ENCODE measurements at regions not wholly inside any gene's neighbourhood (a gene's known extent, or its start where the extent isn't known, plus 50 kb on each side); places are given as distances from the start of the nearest gene placed in this dataset.

GRCh38 chr10:124150189-124150806, 56.9 kb upstream of the CHST15 start:
- Histone ChIP-seq H2AFZ (no peak overlapping the region), H3K9me2 (ENCODE audit: insufficient read depth) (no peaks in the 10 kb centered on the region; the same call in 1 of the 2 replicates), H3F3A (replicated peaks; ENCODE audit: low read depth) (no peaks in the 10 kb centered on the region), H3K27ac (ENCODE audit: low read depth) (no peak overlapping the region), H3K4me2 (no peak overlapping the region), H3K79me2 (replicated peaks; ENCODE audit: insufficient read depth) (no peaks in the 10 kb centered on the region), H4K20me1 (replicated peaks; ENCODE audit: insufficient read depth) (no peaks in the 10 kb centered on the region), H3K27me3 (ENCODE audit: insufficient read depth) (no peaks in the 10 kb centered on the region), H3K4me3 (no peak overlapping the region), H3K36me3 (ENCODE audit: insufficient read depth) (no peaks in the 10 kb centered on the region), H3K4me1 (ENCODE audit: insufficient read depth) (peaks cover 11% of the 10 kb centered on the region)
- H3K27ac Mint-ChIP-seq = no peak overlapping the region
- no peak overlapping the region for H3K4me3 Mint-ChIP-seq
- no peak for DNase-seq (ENCODE audit: low spot score)
- peaks cover 2% of the 10 kb centered on the region for H3K27me3 Mint-ChIP-seq (ENCODE audit: insufficient read depth, low read depth, poor library complexity)
- ATAC-seq = peak; percentile 46
- H3K4me1 Mint-ChIP-seq = peaks cover 18% of the 10 kb centered on the region
- TF ChIP-seq ETS1 (IDR thresholded peaks at IDR 0.05) = no peak
- no peak for TF ChIP-seq JUNB (IDR thresholded peaks at IDR 0.05; ENCODE audit: unreplicated experiment)
- TF ChIP-seq ZNF462 (CRISPR knock-in tag; IDR thresholded peaks at IDR 0.05) = no peak
- TF ChIP-seq CTCF (conservative IDR thresholded peaks at IDR 0.05; ENCODE audit: low read depth in 2 of 2) = no peak
- no peak for TF ChIP-seq ZNF331 (CRISPR knock-in tag; IDR thresholded peaks at IDR 0.05; ENCODE audit: low read depth)
- TF ChIP-seq CREB1 (CRISPR knock-in tag; IDR thresholded peaks at IDR 0.05; ENCODE audit: low read depth) = no peak
- TF ChIP-seq POLR2AphosphoS5 (IDR thresholded peaks at IDR 0.05; ENCODE audit: low read depth) = no peak
- TF ChIP-seq EZH2phosphoT487 (IDR thresholded peaks at IDR 0.05; ENCODE audit: unreplicated experiment) = no peak
- no peak for TF ChIP-seq EZH2 (IDR thresholded peaks at IDR 0.05; ENCODE audit: low read depth, unreplicated experiment)
- no peak for TF ChIP-seq REST (IDR thresholded peaks at IDR 0.05; ENCODE audit: unreplicated experiment)
- TF ChIP-seq ZNF114 (CRISPR knock-in tag; IDR thresholded peaks at IDR 0.05) = no peak
- no peak for TF ChIP-seq STAT1 (IDR thresholded peaks at IDR 0.05; ENCODE audit: unreplicated experiment)
- TF ChIP-seq NANOG (IDR thresholded peaks at IDR 0.05; ENCODE audit: borderline replicate concordance) = no peak
- H3K9me3 Mint-ChIP-seq = no peaks in the 10 kb centered on the region; the same call in none of the 3 replicates
- H3K36me3 Mint-ChIP-seq (ENCODE audit: low read depth) = no peaks in the 10 kb centered on the region; the same call in 2 of the 3 replicates
